ENCODE measurements at regions not wholly inside any gene's neighbourhood (a gene's known extent, or its start where the extent isn't known, plus 50 kb on each side); places are given as distances from the start of the nearest gene placed in this dataset.
A peak's percentile ranks its signal among the peaks of the same experiment; 100 is the strongest.

DNA sequence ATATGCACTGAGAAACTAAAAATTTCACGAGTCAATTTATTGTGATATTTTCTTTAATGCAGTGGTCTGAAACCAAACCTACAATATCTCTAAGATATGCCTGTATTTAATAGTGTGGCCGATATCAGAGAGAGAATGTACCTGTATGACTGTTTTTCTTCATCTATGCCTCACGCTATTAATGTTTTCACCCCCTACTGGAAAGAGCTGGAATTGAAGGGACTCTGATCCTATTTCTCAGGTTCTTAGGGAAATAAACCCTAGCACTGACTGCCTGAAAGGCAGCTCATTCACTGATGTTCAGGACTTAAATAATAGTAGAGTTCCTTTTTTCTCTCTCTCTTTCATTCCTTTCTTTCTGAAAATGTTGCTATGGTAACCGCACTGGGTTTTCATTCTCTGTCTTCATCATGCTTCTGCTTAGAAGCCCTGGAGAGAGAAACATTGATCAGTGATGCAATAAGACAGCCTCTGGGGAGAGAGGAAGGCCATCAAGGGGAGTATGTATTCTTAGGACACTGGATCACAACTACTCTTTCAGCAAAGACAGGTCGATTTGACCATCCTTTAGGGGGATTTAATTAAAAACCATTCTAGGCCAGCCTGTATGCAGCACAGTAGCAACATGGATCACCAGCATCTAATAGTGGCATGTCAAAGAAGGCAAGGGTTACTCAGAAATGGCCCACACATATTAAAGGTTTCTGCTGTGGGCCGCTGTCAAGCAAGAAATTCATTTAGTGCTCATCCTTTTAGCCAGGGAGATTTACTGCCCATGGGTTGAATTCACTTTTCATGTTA, 1135.7 kb downstream of the IGSF11 start:
- H3K9ac ChIP-seq, result no peak overlapping the region
- TF ChIP-seq EZH2 (IDR thresholded peaks at IDR 0.05; ENCODE audit: insufficient read depth, poor library complexity, severe bottlenecking) (no peak), EZH2phosphoT487 (IDR thresholded peaks at IDR 0.05; ENCODE audit: insufficient read depth, low read depth) (no peak)
- no peak overlapping the region for H3K27ac ChIP-seq
- no peak overlapping the region for H3K4me3 ChIP-seq
- no peak overlapping the region for H2AFZ ChIP-seq
- DNase-seq, result no peak
- H3K79me2 ChIP-seq (ENCODE audit: insufficient read depth), result no peaks in the 10 kb centered on the region
- no peak overlapping the region for H3K4me2 ChIP-seq (ENCODE audit: unreplicated experiment)
- H3K9me2 ChIP-seq (ENCODE audit: insufficient read depth), result 0 out of 2 replicates have a peak, but pooled peaks cover 7% of the 10 kb centered on the region
- no peaks in the 10 kb centered on the region for H4K20me1 ChIP-seq (ENCODE audit: insufficient read depth)
- no peaks in the 10 kb centered on the region for H3K36me3 ChIP-seq (ENCODE audit: low read depth)
- H3K27me3 ChIP-seq (replicated peaks; ENCODE audit: insufficient read depth), result no peaks in the 10 kb centered on the region
- H3F3A ChIP-seq (ENCODE audit: insufficient read depth), result peaks cover 12% of the 10 kb centered on the region; the same call in 1 of the 2 replicates
- no peaks in the 10 kb centered on the region for H3K9me3 ChIP-seq (ENCODE audit: low read depth)
- H3K4me1 ChIP-seq (ENCODE audit: insufficient read depth), result peaks cover 25% of the 10 kb centered on the region
- in situ Hi-C loops (cut with MboI), result no loop called here
- whole genome bisulfite sequencing, 2 experiments (ENCODE audit: low coverage in 1 of 2, low lambda C conversion rate in 2 of 2, missing lambda C conversion rate in 2 of 2), result 61 to 64% methylated on average over 6 of the region's 6 CpGs

DNA sequence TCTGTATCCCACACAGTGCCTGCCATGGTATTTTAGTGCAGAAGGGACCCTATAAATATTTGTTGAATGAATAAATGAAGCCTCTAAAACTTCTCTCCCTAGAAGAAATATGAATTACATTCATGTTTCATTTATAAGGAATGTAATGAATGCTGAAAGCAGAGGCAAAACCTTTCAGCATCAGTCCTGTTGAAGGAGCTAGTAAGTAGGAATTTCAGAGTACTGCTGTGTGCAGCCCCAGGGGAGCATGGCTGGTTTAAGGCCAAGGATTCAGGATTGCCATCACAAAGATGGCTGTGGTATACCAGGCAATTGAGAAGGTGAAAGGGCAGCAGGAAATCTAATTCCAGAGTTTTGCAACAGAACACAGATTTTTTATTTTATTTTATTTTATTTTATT, 1131.4 kb downstream of the IGSF11 start:
- no peak for TF ChIP-seq EZH2 (IDR thresholded peaks at IDR 0.05; ENCODE audit: insufficient read depth, poor library complexity, severe bottlenecking)
- TF ChIP-seq EZH2phosphoT487 (IDR thresholded peaks at IDR 0.05; ENCODE audit: insufficient read depth, low read depth), result no peak
- DNase-seq, result peak; percentile 80
- peak overlapping the region; percentile 35 for H3K27ac ChIP-seq
- no peak overlapping the region for H3K4me3 ChIP-seq
- H3K4me1 ChIP-seq (ENCODE audit: insufficient read depth), result peaks cover 28% of the 10 kb centered on the region
- 0 out of 2 replicates have a peak overlapping the region, but pooled peaks have one; percentile 9 for H2AFZ ChIP-seq
- no peak overlapping the region for H3K9ac ChIP-seq
- H3K4me2 ChIP-seq (ENCODE audit: unreplicated experiment), result peak overlapping the region; percentile 36
- H3K36me3 ChIP-seq (ENCODE audit: low read depth), result no peaks in the 10 kb centered on the region
- H3K79me2 ChIP-seq (ENCODE audit: insufficient read depth), result no peaks in the 10 kb centered on the region
- H3K9me2 ChIP-seq (ENCODE audit: insufficient read depth), result peaks cover 13% of the 10 kb centered on the region; the same call in 1 of the 2 replicates
- peaks cover 14% of the 10 kb centered on the region; the same call in 1 of the 2 replicates for H3F3A ChIP-seq (ENCODE audit: insufficient read depth)
- H3K9me3 ChIP-seq (ENCODE audit: low read depth), result no peaks in the 10 kb centered on the region
- in situ Hi-C loops (cut with MboI), result no loop called here
- no peaks in the 10 kb centered on the region for H4K20me1 ChIP-seq (ENCODE audit: insufficient read depth)
- H3K27me3 ChIP-seq (replicated peaks; ENCODE audit: insufficient read depth), result no peaks in the 10 kb centered on the region

DNA sequence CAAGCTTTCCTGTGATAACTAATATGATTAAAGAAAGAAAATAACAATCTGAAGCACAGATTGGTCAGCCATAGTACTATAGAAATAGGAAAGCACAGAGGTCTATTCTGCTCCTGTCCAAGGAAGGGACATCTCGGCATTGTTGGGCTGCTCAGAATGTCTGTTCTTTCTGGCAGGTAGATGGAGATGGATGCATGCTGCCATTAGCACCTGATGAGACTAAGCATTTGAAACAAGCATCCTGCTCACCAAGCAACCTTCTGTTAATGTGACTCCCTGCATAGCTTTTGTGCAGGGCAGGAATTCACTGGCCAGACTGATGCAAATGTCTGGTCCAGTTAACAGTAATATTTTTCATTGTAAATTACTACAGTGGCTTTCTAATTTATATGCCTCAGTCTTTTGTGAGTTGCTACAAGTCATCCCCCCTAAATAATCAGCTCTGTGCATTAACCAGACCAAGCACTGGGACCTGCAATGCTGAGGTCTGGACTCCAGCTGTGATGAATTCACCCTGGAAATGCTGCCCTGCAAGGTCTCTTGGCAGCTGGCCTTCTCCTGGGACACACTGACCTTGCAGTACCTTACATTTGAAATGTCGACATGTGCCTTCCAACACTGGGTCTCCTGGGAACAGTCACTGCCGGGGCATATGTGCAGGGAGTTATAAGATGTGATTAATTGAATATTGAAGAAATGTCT, 1123.7 kb downstream of the IGSF11 start:
- Histone ChIP-seq H3K27me3 (replicated peaks; ENCODE audit: insufficient read depth) (no peaks in the 10 kb centered on the region), H3K4me3 (no peak overlapping the region), H3K4me1 (ENCODE audit: insufficient read depth) (no peaks in the 10 kb centered on the region), H2AFZ (no peak overlapping the region), H4K20me1 (ENCODE audit: insufficient read depth) (no peaks in the 10 kb centered on the region), H3K79me2 (ENCODE audit: insufficient read depth) (no peaks in the 10 kb centered on the region), H3K4me2 (ENCODE audit: unreplicated experiment) (no peak overlapping the region), H3K9ac (no peak overlapping the region), H3K27ac (no peak overlapping the region), H3K36me3 (ENCODE audit: low read depth) (no peaks in the 10 kb centered on the region), H3K9me2 (ENCODE audit: insufficient read depth) (no peaks in the 10 kb centered on the region), H3K9me3 (ENCODE audit: low read depth) (no peaks in the 10 kb centered on the region), H3F3A (ENCODE audit: insufficient read depth) (no peaks in the 10 kb centered on the region)
- TF ChIP-seq EZH2phosphoT487 (IDR thresholded peaks at IDR 0.05; ENCODE audit: insufficient read depth, low read depth) (no peak), EZH2 (IDR thresholded peaks at IDR 0.05; ENCODE audit: insufficient read depth, poor library complexity, severe bottlenecking) (no peak)
- 41 to 54% methylated on average over 3 of the region's 3 CpGs for WGBS, 2 experiments (ENCODE audit: low coverage in 1 of 2, low lambda C conversion rate in 2 of 2, missing lambda C conversion rate in 2 of 2)
- no peak for DNase-seq
- in situ Hi-C loops (cut with MboI), result no loop called here

DNA sequence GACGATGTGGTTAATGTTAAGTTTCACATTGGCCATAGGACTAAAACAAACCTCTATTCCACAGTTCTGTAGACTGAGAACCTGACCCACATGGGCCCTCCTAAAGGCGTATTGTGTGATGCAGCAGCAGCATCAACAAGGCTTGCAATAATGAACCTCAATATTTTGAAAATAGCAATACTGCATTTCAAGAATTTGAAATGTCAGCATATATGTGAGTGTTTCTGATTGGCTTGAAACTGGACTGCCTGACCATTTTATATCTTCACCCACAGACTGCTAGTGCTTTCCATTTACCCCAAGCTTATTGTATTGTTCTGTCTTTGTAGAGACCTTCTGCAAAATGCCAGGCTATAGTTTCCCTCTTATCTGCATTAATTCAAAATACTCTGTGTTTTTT, 1122.3 kb downstream of the IGSF11 start:
- Histone ChIP-seq H3K4me1 (ENCODE audit: insufficient read depth) (no peaks in the 10 kb centered on the region), H3K27me3 (replicated peaks; ENCODE audit: insufficient read depth) (no peaks in the 10 kb centered on the region), H3K36me3 (ENCODE audit: low read depth) (no peaks in the 10 kb centered on the region), H3K4me3 (no peak overlapping the region), H4K20me1 (ENCODE audit: insufficient read depth) (no peaks in the 10 kb centered on the region), H3K27ac (no peak overlapping the region), H3K9me3 (ENCODE audit: low read depth) (no peaks in the 10 kb centered on the region), H3K4me2 (ENCODE audit: unreplicated experiment) (no peak overlapping the region), H2AFZ (no peak overlapping the region), H3F3A (ENCODE audit: insufficient read depth) (no peaks in the 10 kb centered on the region), H3K9me2 (ENCODE audit: insufficient read depth) (no peaks in the 10 kb centered on the region), H3K79me2 (ENCODE audit: insufficient read depth) (no peaks in the 10 kb centered on the region), H3K9ac (no peak overlapping the region)
- 61 to 69% methylated on average over 2 of the region's 2 CpGs for WGBS, 2 experiments (ENCODE audit: low coverage in 1 of 2, low lambda C conversion rate in 2 of 2, missing lambda C conversion rate in 2 of 2)
- in situ Hi-C loops (cut with MboI), result no loop called here
- DNase-seq, result no peak
- no peak for TF ChIP-seq EZH2phosphoT487 (IDR thresholded peaks at IDR 0.05; ENCODE audit: insufficient read depth, low read depth)
- no peak for TF ChIP-seq EZH2 (IDR thresholded peaks at IDR 0.05; ENCODE audit: insufficient read depth, poor library complexity, severe bottlenecking)

Measured in GM23248 (cell line).